MCF 10A (cell line): ENCODE measurements at regions not wholly inside any gene's neighbourhood (a gene's known extent, or its start where the extent isn't known, plus 50 kb on each side); places are given as distances from the start of the nearest gene placed in this dataset.

Experiments used
- BruUV-seq: library from RNA; stranded (reverse); fragments of 400-500 nt; replicated peaks from 2 replicates; lab custom pipeline; 2021; lab: Mats Ljungman, UMichigan
- CTCF ChIA-PET: fragments of 300-600 bp; sonication (Branson Sonifier 250); formaldehyde crosslinking; extraction: SDS; loops from one replicate; lab custom pipeline; 2021; ENCODE audit warnings: antibody characterized with exemption, inconsistent platforms; lab: Yijun Ruan, JAX
- POLR2A ChIA-PET: fragments of 300-600, 350-650 bp; sonication (Branson Sonifier 250); formaldehyde crosslinking; extraction: SDS; loops from one replicate; lab custom pipeline; 2020; ENCODE audit warnings: antibody characterized with exemption, inconsistent platforms; lab: Yijun Ruan, JAX
- DNase-seq: peaks from one replicate; pipeline ENCODE4 v3.0.0-alpha.2; 2018; ENCODE audit not compliant: unreplicated experiment
- H3K27ac Mint-ChIP-seq: one replicate; pipeline ENCODE4 v1.8.0; 2022; ENCODE audit warnings: mild to moderate bottlenecking, low read depth, mixed read lengths; ENCODE audit not compliant: unreplicated experiment
- H3K27me3 Mint-ChIP-seq: one replicate; pipeline ENCODE4 v1.8.0; 2022; ENCODE audit warnings: mixed read lengths; ENCODE audit not compliant: insufficient read depth, unreplicated experiment
- H3K36me3 Mint-ChIP-seq: one replicate; pipeline ENCODE4 v1.8.0; 2022; ENCODE audit warnings: mild to moderate bottlenecking, moderate library complexity, mixed read lengths; ENCODE audit not compliant: insufficient read depth, unreplicated experiment
- H3K4me1 Mint-ChIP-seq: one replicate; pipeline ENCODE4 v1.8.0; 2022; ENCODE audit warnings: mixed read lengths; ENCODE audit not compliant: insufficient read depth, unreplicated experiment
- H3K4me3 Mint-ChIP-seq: one replicate; pipeline ENCODE4 v1.8.0; 2022; ENCODE audit warnings: mild to moderate bottlenecking, moderate library complexity, mixed read lengths; ENCODE audit not compliant: unreplicated experiment
- H3K9me3 Mint-ChIP-seq: one replicate; pipeline ENCODE4 v1.8.0; 2022; ENCODE audit warnings: mixed read lengths; ENCODE audit not compliant: unreplicated experiment
- CTCF ChIP-seq: fragments of 200-600 bp; IDR thresholded peaks from one replicate; pipeline ENCODE4 v1.8.0; 2022; ENCODE audit warnings: antibody characterized with exemption, mild to moderate bottlenecking; ENCODE audit not compliant: unreplicated experiment
- intact Hi-C: fragments of 100-400 bp; cut with micrococcal nuclease; formaldehyde crosslinking; loops from 2 replicates; pipeline ENCODE4 v1.14.1; 2022

GRCh38 chr11:112548641-112549040 is 288.0 kb upstream of the PLET1 start:
- DNase-seq: no peak
- BruUV-seq: no TSS peak
- CTCF ChIA-PET: interaction anchor here (0.7 kb wide), 1 partner anchor 32 kb away, joined by 3 read pairs; no protein-coding TSS in a partner anchor

GRCh38 chr11:112553205-112553731 is 292.6 kb upstream of the PLET1 start:
- DNase-seq: no peak
- no peak for TF ChIP-seq CTCF
- ChIA-PET CTCF (no interaction called here), POLR2A (no interaction called here)
- H3K27me3 Mint-ChIP-seq: peaks cover 16% of the 10 kb centered on the region
- H3K4me1 Mint-ChIP-seq: no peaks in the 10 kb centered on the region
- BruUV-seq: no TSS peak
- no peaks in the 10 kb centered on the region for H3K36me3 Mint-ChIP-seq
- no peak overlapping the region for H3K27ac Mint-ChIP-seq
- no peak overlapping the region for H3K4me3 Mint-ChIP-seq
- intact Hi-C loops: loop anchor here (10.0 kb wide), 1 partner anchor 328 kb away; the partner anchor contains the start of gene PTS
- H3K9me3 Mint-ChIP-seq: no peaks in the 10 kb centered on the region

More at GRCh38 chr11:112548641-112549040, 288.0 kb upstream of the PLET1 start:
- Mint-ChIP-seq H3K9me3 (no peaks in the 10 kb centered on the region), H3K27me3 (peaks cover 16% of the 10 kb centered on the region), H3K36me3 (no peaks in the 10 kb centered on the region), H3K4me3 (no peak overlapping the region), H3K4me1 (no peaks in the 10 kb centered on the region), H3K27ac (no peak overlapping the region)
- POLR2A ChIA-PET: no interaction called here
- intact Hi-C loops: no loop called here
- no peak for TF ChIP-seq CTCF

DNA sequence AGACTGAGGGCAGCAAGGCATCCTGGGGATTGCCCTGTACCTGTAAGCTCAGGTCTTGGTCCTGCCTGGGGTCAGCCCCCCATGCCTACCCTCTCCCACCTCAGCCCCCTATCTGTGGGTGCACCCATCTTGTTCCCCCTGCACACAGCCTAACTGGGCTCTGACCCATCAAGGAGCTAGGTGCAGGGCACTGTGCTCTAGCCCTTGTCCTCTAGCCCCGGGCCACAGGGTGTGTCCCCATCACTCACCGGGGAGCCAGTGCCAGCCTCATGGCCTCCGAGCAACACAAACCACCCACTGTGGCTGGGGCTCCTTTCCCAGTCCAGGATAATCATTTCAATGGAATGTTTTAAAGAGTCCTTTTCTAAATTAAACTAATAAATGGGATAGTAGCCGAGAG is 293.9 kb upstream of the PLET1 start:
- no peaks in the 10 kb centered on the region for H3K9me3 Mint-ChIP-seq
- intact Hi-C loops: loop anchor here (2.0 to 10.0 kb wide), 2 partner anchors 264 to 330 kb away; partner anchors contain the start of gene PTS
- BruUV-seq: no TSS peak
- ChIA-PET POLR2A (interaction anchor here (1.0 kb wide), 1 partner anchor 39 kb away, joined by 3 read pairs; no protein-coding TSS in a partner anchor), CTCF (interaction anchor here (0.6 to 2.0 kb wide), 3 partner anchors 18 to 29 kb away, joined by 3 to 9 read pairs (median 8); no protein-coding TSS in a partner anchor)
- no peak for TF ChIP-seq CTCF
- H3K36me3 Mint-ChIP-seq: no peaks in the 10 kb centered on the region
- no peak overlapping the region for H3K27ac Mint-ChIP-seq
- no peaks in the 10 kb centered on the region for H3K4me1 Mint-ChIP-seq
- H3K4me3 Mint-ChIP-seq: no peak overlapping the region
- peak; percentile 14 for DNase-seq
- H3K27me3 Mint-ChIP-seq: peaks cover 16% of the 10 kb centered on the region

- Mint-ChIP-seq H3K27ac (no peak overlapping the region), H3K4me1 (no peaks in the 10 kb centered on the region), H3K36me3 (no peaks in the 10 kb centered on the region), H3K4me3 (no peak overlapping the region), H3K27me3 (peaks cover 16% of the 10 kb centered on the region), H3K9me3 (no peaks in the 10 kb centered on the region)
- POLR2A ChIA-PET: interaction anchor here (1.0 kb wide), 1 partner anchor 40 kb away, joined by 3 read pairs; no protein-coding TSS in a partner anchor
- intact Hi-C loops: loop anchor here (2.0 to 10.0 kb wide), 2 partner anchors 265 to 331 kb away; partner anchors contain the start of gene PTS
- no TSS peak for BruUV-seq
- TF ChIP-seq CTCF: peak; percentile 48
- DNase-seq: peak; percentile 57
- CTCF ChIA-PET: interaction anchor here (0.6 to 2.0 kb wide), 9 partner anchors 8 to 352 kb away, joined by 3 to 9 read pairs (median 3); no protein-coding TSS in a partner anchor
These were observed 295.1 kb upstream of the PLET1 start for GRCh38 chr11:112555491-112556364.
